LNCAP (cell line): ENCODE measurements at regions not wholly inside any gene's neighbourhood (a gene's known extent, or its start where the extent isn't known, plus 50 kb on each side); places are given as distances from the start of the nearest gene placed in this dataset.
A peak's percentile ranks its signal among the peaks of the same experiment; 100 is the strongest.

Experiments
- TF ChIP-seq, protein P1 (sequence below): fragments of 450-650 bp; IDR thresholded peaks from 2 replicates; pipeline ENCODE4 v1.5.1; 2017; ENCODE audit warnings: mild to moderate bottlenecking

DNA sequence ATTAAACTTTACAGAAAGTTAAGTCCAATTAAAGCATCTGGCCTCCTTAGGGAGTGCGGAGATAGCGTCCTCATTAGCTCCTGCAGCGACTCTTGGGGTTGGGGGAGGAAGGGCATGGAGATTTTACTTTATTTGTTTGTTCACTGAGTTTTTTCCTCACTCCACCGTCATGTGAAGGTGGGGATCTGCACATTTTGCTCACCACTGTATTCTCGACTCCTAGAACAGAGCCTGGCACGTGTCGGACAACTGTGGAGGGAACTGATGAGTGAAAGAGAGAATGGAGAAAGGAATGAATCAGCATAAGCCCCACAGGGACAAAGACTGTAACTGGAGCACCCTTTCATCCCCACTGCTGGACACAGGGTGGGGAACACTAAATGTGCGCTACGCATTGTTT lies 205.1 kb upstream of the TSHZ3 start:
- TF ChIP-seq, protein P1, sequence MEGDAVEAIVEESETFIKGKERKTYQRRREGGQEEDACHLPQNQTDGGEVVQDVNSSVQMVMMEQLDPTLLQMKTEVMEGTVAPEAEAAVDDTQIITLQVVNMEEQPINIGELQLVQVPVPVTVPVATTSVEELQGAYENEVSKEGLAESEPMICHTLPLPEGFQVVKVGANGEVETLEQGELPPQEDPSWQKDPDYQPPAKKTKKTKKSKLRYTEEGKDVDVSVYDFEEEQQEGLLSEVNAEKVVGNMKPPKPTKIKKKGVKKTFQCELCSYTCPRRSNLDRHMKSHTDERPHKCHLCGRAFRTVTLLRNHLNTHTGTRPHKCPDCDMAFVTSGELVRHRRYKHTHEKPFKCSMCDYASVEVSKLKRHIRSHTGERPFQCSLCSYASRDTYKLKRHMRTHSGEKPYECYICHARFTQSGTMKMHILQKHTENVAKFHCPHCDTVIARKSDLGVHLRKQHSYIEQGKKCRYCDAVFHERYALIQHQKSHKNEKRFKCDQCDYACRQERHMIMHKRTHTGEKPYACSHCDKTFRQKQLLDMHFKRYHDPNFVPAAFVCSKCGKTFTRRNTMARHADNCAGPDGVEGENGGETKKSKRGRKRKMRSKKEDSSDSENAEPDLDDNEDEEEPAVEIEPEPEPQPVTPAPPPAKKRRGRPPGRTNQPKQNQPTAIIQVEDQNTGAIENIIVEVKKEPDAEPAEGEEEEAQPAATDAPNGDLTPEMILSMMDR = no peak

DNA sequence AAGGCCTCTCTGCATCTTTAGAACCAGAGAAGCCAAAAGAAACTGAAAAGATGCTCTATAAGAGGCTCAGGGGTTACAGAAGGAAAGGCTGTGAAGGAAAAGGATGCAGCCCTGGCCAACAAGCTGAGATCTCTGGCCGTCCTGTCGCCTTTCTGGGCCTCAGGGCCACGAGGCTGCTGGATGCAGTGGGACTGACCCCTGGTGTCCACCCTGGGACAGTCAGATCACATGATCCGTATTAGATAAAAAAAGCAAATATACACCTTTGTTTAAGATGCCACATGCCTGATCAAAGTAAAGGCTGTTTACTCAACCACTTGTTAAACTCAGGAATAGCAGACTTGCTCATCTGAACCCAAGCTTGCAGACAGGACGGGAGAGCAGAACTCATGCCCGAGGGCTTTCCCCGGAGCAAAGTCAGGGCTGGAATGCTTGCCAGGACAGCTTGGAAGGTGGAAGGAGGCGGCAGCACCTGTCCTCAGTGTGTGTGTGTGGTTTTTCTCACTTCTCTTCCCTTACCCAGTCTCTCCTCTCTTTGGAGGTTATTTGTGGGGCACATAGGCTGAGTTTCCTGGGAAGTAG lies 206.5 kb upstream of the TSHZ3 start:
- TF ChIP-seq, protein P1 = peak; percentile 33; the same call in 1 of the 2 replicates

DNA sequence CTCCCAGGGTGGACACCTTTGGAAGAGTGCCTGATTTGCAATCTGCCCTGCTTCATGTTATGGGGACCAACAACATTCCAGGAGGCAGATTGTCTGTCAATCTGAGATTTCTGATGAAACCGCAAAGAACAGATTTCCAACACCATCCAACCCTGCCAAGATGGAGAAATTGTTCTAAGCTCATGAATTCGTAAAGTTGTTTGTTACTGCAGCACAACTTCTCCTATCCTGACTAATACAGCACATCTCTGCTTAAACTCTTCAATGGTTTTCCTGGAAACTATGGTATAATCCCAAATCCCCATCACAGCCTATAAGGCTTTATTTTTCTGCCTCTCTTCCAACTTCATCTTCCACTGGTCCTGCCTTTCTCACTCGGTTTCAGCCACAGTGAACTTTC lies 210.3 kb upstream of the TSHZ3 start:
- TF ChIP-seq, protein P1 = no peak

DNA sequence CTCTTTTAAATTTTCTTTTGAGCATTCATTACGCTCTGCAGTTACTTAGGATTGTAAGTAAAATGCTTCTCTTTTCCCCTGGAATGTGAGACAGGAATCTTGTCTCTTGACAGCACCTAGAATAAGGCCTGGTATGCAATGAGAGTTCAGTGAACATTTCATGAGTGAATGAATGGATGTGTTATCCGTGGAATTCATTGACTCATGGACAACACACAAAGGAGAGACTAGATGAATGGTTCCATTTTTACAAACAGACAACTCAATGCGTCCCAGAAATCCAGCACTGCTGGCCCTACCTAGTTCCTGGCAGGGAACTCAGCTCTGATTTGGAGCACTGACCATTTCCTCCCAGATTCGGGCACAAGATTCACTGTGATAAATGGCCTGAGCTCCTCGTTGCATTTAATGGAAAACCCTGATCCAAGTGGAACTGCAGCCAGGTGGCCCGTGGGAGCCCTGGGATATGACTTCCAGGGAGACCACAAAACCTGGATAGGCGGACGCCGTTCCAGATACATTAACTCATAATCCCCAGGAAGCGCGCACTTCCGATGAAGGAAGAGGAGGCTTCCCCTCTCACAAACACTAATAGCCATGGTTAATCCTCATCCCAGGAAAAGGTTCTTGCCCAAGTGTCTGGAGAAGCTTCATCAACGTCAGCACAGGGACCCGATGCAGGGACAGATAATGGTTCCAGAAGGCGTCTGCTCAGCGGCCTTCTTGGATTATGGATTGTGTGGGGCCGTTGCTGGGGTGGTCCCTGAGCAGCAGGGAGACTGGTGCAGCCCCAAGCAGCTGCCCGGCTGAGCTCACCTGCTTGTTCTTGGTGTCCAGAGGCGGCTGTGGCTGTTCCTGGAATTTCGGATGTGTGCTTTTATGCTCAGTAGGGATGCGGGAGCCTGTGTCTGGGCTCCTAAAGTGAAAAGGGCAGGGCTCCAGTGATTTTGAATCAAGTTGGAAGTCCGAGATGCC lies 211.1 kb upstream of the TSHZ3 start:
- TF ChIP-seq, protein P1 = no peak

DNA sequence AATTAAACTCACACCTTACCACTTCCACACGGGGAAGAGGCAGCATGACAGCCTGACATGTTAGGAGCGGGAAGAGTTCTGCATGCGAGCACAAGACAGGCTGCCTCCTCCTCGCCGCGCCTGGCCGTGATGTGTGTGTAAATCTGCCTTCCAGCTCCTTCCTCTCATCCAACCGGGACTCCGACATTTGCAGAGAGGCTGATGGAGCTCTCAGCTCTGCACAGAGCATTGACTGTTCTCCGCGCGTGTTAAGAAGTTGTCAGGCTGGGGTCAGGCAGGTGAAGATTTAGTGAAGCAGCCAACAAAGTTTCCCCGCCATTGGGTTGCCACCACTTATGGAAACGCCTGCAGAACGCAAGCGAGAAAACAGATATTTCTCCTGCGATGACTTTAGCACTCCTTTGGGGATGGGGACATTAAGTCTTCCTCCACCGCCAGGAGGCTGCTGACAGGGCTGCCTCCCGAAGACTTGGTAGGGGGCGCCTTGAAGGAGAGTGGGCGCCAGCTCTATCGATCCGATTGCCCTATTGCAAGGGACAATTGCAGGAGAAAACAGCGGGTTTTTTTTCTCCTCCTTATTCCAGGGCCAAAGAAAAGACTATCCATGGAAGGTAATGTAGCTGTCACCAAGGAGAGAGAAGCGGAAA lies 213.9 kb upstream of the TSHZ3 start:
- TF ChIP-seq, protein P1 = no peak

DNA sequence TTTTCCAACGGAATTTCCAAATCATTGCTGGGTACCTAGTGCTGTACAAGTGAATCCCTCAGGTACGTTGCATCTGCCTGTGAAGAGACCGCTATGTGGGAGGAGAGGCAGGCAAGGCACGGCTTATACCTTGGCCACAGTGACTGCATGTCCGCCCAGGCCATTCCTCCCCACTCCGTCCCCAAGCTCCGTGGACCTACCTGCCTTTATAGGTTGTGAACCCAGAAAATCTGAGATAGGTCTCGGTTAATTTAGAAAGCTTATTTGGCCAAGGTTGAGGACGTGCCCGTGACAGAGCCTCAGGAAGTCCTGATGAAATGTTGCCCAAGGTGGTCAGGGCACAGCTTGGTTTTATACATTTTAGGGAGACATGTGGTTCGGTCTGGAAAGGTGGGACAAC lies 218.5 kb upstream of the TSHZ3 start:
- TF ChIP-seq, protein P1 = no peak

DNA sequence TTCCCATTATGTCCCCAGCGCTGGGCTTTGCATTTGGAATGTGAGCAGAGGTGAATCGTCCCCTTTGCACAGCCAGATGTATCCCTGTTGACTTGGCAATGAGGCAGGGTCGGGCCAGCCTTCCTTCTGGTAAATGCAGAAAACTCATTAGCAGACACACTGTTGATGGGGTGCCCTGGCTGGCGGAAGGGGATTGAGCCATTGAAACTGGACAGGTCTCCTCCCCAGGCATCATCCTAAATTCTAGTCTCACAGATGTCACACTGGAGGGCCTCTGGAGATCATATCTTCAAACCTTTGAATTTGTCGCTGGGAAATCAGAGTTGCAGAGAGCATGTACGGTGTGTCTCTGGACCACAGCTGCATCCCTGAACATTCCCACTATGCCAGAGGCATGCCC lies 219.5 kb upstream of the TSHZ3 start:
- TF ChIP-seq, protein P1 = no peak
